Endodermal cell (in vitro differentiated cells): ENCODE measurements at regions not wholly inside any gene's neighbourhood (a gene's known extent, or its start where the extent isn't known, plus 50 kb on each side); places are given as distances from the start of the nearest gene placed in this dataset.

Experiments
- DNase-seq: peaks from one replicate; pipeline ENCODE4 v3.0.0-alpha.2; 2017
- H3K27ac ChIP-seq: 2 replicates; pipeline ENCODE4 v1.5.1; 2013; ENCODE audit warnings: mild to moderate bottlenecking, low read depth, low read length, moderate library complexity
- H3K27me3 ChIP-seq: 2 replicates; pipeline ENCODE4 v1.6.1; 2013; ENCODE audit warnings: mild to moderate bottlenecking, low read length, moderate library complexity; ENCODE audit not compliant: insufficient read depth, control insufficient read depth, poor library complexity, severe bottlenecking
- H3K36me3 ChIP-seq: 2 replicates; pipeline ENCODE4 v1.7.0; 2013; ENCODE audit warnings: mild to moderate bottlenecking, low read length, moderate library complexity; ENCODE audit not compliant: control insufficient read depth, insufficient read depth
- H3K4me1 ChIP-seq: one replicate; pipeline ENCODE4 v1.7.0; 2013; ENCODE audit warnings: low read length; ENCODE audit not compliant: control insufficient read depth, insufficient read depth
- H3K4me3 ChIP-seq: 2 replicates; pipeline ENCODE4 v1.5.1; 2013; ENCODE audit warnings: mild to moderate bottlenecking, low read length, moderate library complexity
- H3K9ac ChIP-seq: 2 replicates; pipeline ENCODE4 v1.6.1; 2013; ENCODE audit warnings: mild to moderate bottlenecking, low read length, moderate library complexity; ENCODE audit not compliant: poor library complexity, severe bottlenecking; ENCODE audit errors: extremely low read depth
- H3K9me3 ChIP-seq: 2 replicates; pipeline ENCODE4 v1.6.1; 2013; ENCODE audit warnings: mild to moderate bottlenecking, low read length, moderate library complexity; ENCODE audit not compliant: control insufficient read depth
- H3K27ac Mint-ChIP-seq: 2 replicates; pipeline ENCODE4 v1.8.0; 2020; ENCODE audit warnings: mixed read lengths
- H3K27me3 Mint-ChIP-seq: 2 replicates; pipeline ENCODE4 v1.8.0; 2021; ENCODE audit warnings: mild to moderate bottlenecking, mixed read lengths; ENCODE audit not compliant: insufficient read depth
- H3K36me3 Mint-ChIP-seq: 2 replicates; pipeline ENCODE4 v1.8.0; 2020; ENCODE audit warnings: low read depth, mixed read lengths
- H3K4me1 Mint-ChIP-seq: 2 replicates; pipeline ENCODE4 v1.8.0; 2020; ENCODE audit warnings: mixed read lengths
- H3K4me3 Mint-ChIP-seq: 2 replicates; pipeline ENCODE4 v1.8.0; 2020; ENCODE audit warnings: mild to moderate bottlenecking, moderate library complexity, mixed read lengths
- H3K9me3 Mint-ChIP-seq: 2 replicates; pipeline ENCODE4 v1.8.0; 2020; ENCODE audit warnings: mild to moderate bottlenecking, mixed read lengths
- CTCF ChIP-seq: fragments of 200-600 bp; sonication (generic); conservative IDR thresholded peaks from 2 replicates; pipeline ENCODE4 v1.5.0; 2021; ENCODE audit warnings: antibody characterized with exemption, mild to moderate bottlenecking
- WGBS, 2 experiments: methylation state at CpG; one replicate each; pipeline versions ENCODE4 v1.1.5 to v1.1.7; 2013; ENCODE audit warnings: missing lambda C conversion rate in 2 of 2, mixed read lengths in 1 of 2; ENCODE audit not compliant: insufficient coverage in 1 of 2, insufficient read length in 1 of 2; 5-methylcytosine and 5-hydroxymethylcytosine counted together

GRCh38 chr6:132207991-132208390 lies 193.3 kb downstream of the MOXD1 start:
- WGBS, 2 experiments: 86 to 100% methylated on average over 1 to 3 of the region's 3 CpGs
- H3K9me3 ChIP-seq: no peaks in the 10 kb centered on the region
- TF ChIP-seq CTCF: no peak
- Mint-ChIP-seq H3K27me3 (peaks cover 2% of the 10 kb centered on the region), H3K36me3 (no peaks in the 10 kb centered on the region), H3K27ac (no peak overlapping the region), H3K9me3 (no peaks in the 10 kb centered on the region), H3K4me3 (no peak overlapping the region), H3K4me1 (no peaks in the 10 kb centered on the region)
- H3K27me3 ChIP-seq: no peaks in the 10 kb centered on the region
- no peak overlapping the region for H3K4me3 ChIP-seq
- no peak overlapping the region for H3K27ac ChIP-seq
- no peak overlapping the region for H3K9ac ChIP-seq
- no peaks in the 10 kb centered on the region for H3K36me3 ChIP-seq
- no peak for DNase-seq
- H3K4me1 ChIP-seq: no peaks in the 10 kb centered on the region

- peaks cover 2% of the 10 kb centered on the region for H3K27me3 Mint-ChIP-seq
- H3K27me3 ChIP-seq: no peaks in the 10 kb centered on the region
- no peaks in the 10 kb centered on the region for H3K9me3 ChIP-seq
- H3K4me1 ChIP-seq: no peaks in the 10 kb centered on the region
- WGBS, 2 experiments: 100% methylated on average over 1 of the region's 1 CpG; no CpG with 5 or more reads in 1 of the 2 experiments
- no peak overlapping the region for H3K4me3 Mint-ChIP-seq
- H3K4me3 ChIP-seq: no peak overlapping the region
- H3K36me3 Mint-ChIP-seq: no peaks in the 10 kb centered on the region
- H3K4me1 Mint-ChIP-seq: no peaks in the 10 kb centered on the region
- no peak for DNase-seq
- no peaks in the 10 kb centered on the region for H3K9me3 Mint-ChIP-seq
- TF ChIP-seq CTCF: no peak
- no peak overlapping the region for H3K27ac Mint-ChIP-seq
- no peak overlapping the region for H3K9ac ChIP-seq
- no peak overlapping the region for H3K27ac ChIP-seq
- no peaks in the 10 kb centered on the region for H3K36me3 ChIP-seq
These were observed 195.3 kb downstream of the MOXD1 start for GRCh38 chr6:132205946-132206345.

- no peak overlapping the region for H3K4me3 Mint-ChIP-seq
- no peak for DNase-seq
- H3K4me1 Mint-ChIP-seq: no peaks in the 10 kb centered on the region
- H3K36me3 Mint-ChIP-seq: no peaks in the 10 kb centered on the region
- H3K4me3 ChIP-seq: no peak overlapping the region
- TF ChIP-seq CTCF: no peak
- H3K27me3 ChIP-seq: no peaks in the 10 kb centered on the region
- H3K9me3 Mint-ChIP-seq: no peaks in the 10 kb centered on the region
- no peaks in the 10 kb centered on the region for H3K36me3 ChIP-seq
- no peaks in the 10 kb centered on the region for H3K27me3 Mint-ChIP-seq
- 93 to 100% methylated on average over 4 of the region's 4 CpGs for WGBS, 2 experiments
- H3K9ac ChIP-seq: no peak overlapping the region
- no peak overlapping the region for H3K27ac Mint-ChIP-seq
- H3K9me3 ChIP-seq: no peaks in the 10 kb centered on the region
- no peaks in the 10 kb centered on the region for H3K4me1 ChIP-seq
- H3K27ac ChIP-seq: no peak overlapping the region
These were observed 196.7 kb downstream of the MOXD1 start for GRCh38 chr6:132204591-132204990.
